GM18873 (cell line): ENCODE measurements at regions not wholly inside any gene's neighbourhood (a gene's known extent, or its start where the extent isn't known, plus 50 kb on each side); places are given as distances from the start of the nearest gene placed in this dataset.
"Not testable (repeated sequence)": the region's sequence is repeated elsewhere in the genome, so short reads cannot be mapped to it uniquely, and the experiment has no call there.

ENCODE experiments used
- ATAC-seq: cut with Tn5 transposase; IDR thresholded peaks from one replicate; pipeline ENCODE4 v1.9.1; 2021; ENCODE audit warnings: mild to moderate bottlenecking, moderate library complexity, moderate number of reproducible peaks; ENCODE audit not compliant: unreplicated experiment, low FRiP score

DNA sequence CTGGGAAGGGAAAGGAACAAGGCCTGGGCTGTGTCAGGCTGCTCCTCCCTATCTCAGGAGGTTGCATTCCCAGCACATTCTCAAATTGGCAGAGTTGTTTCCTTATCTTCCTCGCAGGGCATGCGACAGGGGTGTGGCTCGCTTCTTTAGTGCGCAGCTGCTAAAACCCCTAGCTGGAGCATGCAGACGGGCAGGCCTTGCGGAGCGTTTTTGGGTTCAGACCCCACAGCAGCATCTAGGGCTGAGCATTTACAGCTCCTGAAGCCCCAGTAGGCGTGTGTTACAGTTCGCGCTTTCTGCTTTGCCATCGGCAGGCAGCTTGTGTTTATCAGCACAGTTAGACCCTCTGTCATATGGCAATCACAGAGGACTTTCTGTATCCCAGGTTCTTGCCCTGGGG lies 392.4 kb downstream of the TECRL start:
- no peak for ATAC-seq

DNA sequence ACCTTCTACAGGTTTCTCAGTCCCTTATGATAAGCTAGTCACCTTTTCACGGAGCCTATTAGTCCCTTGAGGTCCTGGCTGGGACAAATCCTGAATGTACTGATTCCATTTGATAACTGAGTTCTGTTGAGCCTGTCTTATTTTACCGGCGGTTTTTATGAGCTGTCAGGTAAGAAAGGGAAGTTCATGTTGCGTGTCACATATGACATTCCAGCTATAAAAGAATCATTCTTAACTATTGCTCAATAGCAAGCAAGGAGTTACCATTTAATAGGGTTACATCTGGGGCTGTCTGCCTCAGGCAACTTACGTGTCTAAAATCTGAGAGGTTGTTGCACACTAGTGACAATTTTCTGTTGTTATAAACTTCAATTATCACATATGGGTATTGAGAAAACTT lies 394.6 kb downstream of the TECRL start:
- ATAC-seq = no peak

DNA sequence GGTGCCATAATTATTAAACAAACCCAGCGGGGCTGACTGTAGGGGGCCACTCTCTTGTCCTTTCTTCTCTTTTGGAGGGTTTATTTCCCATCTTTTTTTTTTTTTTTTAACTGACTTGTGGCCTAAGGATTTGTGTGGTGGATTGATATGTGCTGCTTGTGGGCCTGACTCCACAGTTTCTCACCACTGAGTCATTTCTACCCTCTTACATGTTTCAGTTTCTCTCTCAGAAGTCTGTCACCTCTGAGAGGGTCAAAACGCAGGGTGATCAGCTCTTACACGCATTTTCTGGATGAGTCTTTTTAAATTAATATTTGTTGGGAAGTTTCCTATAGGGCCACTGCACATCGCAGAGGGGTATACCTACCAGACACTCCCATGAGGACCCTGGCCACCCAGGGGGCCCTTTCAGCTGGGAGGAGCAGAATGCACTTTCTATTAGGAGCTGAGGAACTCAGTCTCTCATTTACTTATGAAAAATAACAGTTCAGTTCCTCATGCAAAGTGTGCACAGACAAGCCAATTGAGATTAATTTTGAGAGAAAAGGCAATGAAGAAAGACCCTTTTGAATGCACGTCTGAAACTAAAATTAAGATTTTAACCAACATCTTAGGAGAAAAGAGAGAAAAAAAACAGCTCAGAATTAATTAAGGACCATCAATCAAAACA lies 407.9 kb downstream of the TECRL start:
- peak; percentile 79 for ATAC-seq

DNA sequence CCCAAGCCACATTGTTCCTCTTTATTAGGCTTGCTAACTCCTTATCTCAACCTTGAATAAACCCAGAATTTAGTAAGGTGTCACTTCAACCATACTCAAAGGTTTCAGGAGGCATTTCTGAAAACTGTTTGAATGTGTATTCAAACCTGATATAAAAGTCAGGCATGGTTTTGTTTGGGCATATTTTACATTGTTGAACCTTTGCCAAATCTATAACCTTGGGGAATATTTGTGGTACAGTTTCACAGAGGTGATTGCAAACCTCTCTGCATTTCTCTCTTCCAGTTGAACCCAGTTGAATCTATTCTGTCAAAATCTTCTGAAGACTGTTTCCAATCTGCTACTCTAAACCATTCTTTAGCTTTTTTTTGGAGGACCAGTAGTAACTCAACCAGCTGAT lies 409.0 kb downstream of the TECRL start:
- ATAC-seq = no peak

DNA sequence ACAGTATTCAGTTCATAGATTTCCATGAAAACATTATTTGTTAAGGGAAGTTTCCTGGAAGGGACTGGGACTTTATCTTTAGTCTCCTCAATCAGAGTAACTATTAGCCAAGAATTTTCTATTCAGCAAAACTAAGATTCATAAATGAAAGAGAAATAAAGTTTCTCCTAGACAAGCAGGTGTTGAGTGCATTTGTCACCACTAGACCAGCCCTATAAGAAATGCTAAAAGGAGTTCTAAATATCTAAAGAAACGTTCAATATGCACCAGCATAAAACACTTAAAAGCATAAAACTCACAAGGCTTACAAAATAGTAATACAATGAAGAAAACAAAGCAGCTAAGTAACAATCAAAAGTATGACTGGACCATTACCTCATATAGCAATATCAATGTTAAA lies 423.0 kb downstream of the TECRL start:
- ATAC-seq = no peak

DNA sequence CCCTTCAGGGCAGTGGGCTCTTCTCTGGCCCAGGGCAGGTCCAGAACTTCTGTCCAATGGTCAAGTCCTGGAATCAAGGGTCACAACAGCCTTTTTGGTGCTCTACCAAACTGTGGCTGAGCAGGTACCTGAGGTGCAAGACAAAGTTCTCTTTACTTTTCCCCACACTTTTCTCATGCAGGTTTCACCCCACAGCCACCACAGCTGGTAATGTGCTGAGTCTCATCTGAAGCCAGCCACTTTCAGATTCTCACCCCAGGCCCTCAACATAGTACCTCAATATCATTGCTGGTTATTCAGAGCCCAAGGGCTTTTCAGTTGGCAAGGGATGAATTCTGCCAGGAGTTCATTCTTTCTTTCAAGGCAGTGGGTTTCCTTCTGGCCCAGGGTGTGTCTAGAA lies 426.0 kb downstream of the TECRL start:
- no peak for ATAC-seq

DNA sequence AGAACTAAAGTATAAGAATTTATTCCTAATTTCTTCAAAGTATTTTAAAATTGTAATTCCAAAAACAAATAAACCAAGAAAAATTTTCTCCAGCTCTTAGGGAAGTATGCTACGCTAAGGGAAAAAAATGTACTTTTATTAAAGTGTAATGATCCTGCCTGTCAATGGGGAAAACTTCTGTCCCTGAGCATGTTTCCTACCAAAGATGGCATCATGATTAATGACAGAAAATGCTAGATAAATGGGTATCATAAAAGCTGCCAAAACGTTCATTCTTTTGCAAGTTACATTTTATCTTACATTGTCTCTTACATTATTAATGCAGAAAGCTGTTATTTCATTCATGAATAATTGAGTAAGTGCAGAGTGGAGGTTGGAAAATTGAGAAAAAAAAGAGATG lies 443.4 kb downstream of the TECRL start:
- ATAC-seq = no peak

DNA sequence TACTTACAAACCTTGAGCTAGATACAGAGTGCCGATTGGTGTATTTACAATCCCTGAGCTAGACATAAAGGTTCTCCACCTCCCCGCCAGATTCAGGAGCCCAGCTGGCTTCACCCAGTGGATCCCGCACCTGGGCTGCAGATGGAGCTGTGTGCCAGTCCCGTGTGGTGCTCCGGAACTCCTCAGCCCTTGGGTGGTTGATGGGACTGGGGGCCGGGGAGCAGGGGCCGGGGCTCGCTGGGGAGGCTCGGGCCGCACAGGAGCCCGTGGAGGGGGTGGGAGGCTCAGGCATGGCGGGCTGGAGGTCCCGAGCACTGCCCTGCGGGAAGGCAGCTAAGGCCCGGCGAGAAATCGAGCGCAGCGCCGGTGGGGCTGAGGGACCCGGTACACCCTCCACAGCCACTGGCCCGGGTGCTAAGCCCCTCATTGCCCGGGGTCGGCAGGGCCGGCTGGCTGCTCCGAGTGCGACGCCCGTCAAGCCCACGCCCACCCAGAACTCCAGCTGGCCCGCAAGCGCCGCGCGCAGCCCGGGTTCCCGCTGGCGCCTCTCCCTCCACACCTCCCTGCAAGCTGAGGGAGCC lies 466.5 kb downstream of the TECRL start:
- ATAC-seq = not testable (repeated sequence)

DNA sequence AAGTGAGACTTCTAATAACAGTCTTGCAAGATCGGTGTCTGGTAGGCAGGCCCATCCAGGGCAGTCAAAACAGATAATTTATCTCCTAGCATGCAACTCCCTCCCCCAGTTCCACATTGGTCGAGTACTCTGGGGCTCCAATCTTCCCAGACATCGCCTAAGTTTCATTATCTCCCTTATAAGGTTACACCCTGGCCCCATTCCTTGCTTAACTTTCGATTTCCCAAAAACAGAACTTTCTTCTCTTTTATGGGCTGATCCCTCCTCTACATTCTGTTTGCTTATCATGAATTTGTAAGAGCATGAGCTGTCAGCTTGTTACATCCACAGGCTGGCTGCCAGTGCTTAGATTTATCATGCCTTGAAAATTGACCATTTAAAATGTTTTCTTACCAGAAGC lies 471.3 kb downstream of the TECRL start:
- no peak for ATAC-seq

DNA sequence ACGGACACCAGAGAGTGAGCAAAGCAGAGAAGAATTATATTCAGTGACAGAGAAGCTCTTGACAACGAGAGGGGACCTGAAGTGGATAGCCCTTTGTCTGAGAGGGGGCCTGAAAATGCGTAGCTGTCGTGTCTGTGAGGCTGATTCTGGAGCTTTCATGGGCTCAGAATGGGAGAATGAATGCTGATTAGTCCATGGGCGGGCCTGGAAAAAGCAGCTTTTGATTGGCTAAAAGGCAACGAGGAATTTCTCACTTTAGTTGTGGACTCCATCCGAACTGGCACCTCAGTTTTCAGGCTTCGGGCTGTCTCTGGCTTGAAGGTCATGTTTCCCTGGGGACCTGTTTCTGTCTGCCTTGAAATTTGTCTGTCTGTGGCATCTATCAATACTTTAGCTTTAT lies 487.1 kb downstream of the TECRL start:
- no peak for ATAC-seq

DNA sequence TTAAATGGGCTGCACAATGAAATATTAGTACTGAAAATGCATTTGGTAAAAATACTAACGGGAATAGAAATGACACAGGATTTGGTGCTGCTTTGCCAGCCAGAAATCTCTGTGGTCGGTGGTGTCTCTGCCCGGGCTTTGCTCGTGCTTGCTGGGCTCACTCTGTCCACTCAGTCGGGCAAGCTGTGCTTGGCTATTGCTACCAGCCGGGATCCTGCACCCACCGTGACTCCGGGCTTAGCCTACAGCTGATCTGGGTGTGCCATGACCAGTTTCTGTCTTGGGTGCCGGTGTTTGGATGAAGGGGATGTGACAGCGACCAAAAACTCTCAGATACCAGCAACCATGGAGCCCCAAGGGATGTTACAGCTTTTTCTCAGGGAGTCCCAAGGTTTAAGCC lies 487.7 kb downstream of the TECRL start:
- no peak for ATAC-seq

DNA sequence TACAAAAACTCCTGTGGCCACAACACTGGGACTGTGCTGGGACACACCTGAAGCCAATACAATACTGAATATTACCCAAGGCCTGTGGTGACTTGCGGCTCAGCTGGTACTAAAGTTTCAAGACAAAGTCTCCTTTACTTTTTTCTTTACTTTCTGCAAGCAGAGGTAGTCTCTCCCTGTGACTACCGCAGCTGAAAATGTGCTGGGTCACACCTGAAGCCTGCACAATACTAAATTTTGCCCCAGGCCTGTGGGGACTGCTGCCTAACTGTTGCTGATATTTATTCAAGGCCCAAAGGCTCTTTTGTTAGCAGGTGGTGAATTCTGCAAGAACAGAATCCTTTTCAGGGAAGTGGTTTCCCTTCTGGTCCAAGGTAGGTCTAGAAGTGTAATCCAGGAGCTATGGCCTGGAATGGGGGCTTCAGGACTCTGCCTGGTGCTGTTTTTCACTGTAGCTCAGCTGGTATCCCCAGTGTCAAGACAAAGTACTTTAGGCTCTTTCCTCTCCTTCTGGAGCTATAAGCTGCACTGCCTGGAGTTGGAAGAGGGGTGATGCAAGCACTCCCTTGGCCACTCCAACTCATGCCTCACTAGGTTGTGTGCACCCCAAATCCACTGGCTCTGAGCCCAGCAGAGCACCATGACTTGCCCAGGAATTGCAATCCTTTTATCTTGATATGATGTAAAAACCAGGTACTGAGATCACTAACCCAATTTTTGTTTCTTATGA lies 489.4 kb downstream of the TECRL start:
- no peak for ATAC-seq

DNA sequence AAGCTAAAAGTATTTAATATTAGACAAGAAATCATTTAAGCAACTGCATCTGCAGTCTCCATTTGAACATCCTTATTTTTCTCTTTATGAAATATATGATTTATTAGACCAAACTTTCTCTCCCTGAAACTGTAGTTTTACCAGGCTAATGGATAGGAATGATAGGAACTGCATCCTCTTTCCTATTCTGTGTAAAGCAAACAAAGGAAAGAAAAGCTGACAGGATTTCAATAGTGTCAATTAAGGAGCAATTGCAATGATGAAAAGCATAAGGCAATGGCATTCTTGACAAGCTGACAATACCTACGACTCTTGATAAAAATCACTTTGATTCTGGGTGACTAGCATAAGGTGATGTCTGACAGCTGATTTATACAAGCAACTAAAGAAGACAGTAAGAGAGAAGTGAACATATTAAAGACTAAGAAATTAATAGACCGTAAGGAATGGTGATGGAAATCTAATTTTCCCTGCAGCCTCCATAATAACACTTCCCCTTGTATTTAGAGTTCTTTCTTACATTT lies 502.5 kb downstream of the TECRL start:
- no peak for ATAC-seq

DNA sequence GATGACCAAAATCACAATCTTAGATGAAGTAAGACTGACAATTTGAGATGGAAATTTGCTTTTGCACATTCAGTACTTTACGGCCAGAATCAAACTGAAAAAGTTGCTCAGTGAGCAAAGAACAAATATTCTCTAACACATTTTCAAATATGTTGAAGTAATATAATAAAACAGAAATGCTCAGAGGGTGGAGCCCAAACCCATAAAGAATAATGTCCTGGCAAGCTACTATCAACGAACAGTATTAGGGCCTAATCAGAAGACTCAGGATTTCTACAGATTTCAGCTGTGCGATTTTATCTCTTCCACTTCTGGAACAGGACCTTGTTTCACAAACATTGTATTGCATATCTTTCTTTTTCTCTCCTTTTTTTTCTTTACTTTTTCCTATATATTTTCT lies 505.0 kb downstream of the TECRL start:
- ATAC-seq = no peak

DNA sequence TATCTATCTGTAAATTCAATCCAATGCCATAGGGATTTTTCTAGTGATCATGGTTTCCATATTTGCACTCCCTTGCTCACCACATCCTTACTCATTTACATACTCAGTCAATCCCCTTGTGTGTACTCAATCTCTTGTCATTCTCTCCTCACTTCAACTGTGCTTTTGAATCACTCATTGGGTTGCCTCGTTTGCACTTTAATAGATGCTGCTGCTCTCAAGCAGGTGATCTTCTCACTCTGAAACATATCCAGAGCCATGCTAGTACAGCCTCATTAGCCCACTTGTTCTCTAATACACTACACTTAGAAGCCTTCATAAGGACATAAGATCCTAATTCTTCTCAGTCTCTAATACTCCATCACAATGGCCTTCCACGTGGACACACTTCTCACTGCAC lies 507.9 kb downstream of the TECRL start:
- no peak for ATAC-seq

DNA sequence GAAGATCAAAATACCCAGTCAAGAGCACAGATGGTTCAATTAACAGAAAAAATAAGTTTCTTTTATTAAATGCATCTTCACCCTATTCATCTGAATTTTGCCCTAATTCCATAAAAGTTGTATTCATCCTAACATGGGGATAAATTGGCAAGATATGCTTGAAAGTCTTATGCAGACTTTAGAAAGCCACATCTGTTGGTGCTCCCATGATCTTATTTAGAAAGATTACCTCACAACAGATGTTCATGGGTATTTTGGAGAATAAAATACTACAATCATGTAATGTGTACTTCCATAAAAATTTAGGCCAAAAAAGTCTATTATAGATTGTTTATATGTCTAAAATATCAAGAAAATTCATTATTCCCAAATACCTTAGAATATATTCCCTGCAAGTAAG lies 510.3 kb downstream of the TECRL start:
- no peak for ATAC-seq

DNA sequence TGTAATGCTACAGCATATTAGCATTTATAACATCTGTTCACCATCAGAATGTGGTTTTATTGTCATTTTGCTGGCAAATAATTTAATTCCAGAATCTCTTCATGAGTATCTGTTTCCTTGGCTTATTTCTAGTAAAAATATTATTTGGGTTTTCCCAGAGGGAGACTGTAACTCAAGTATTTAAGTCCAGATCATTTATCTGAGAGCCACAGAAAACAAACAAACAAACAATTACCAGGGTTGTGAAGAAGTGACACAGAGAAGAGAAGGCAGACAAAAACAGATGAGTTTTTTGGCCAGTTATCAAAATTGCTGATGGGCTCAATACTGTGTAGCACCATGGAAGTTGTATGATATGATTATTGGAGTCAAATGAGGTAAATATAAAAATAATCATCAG lies 515.1 kb downstream of the TECRL start:
- no peak for ATAC-seq

DNA sequence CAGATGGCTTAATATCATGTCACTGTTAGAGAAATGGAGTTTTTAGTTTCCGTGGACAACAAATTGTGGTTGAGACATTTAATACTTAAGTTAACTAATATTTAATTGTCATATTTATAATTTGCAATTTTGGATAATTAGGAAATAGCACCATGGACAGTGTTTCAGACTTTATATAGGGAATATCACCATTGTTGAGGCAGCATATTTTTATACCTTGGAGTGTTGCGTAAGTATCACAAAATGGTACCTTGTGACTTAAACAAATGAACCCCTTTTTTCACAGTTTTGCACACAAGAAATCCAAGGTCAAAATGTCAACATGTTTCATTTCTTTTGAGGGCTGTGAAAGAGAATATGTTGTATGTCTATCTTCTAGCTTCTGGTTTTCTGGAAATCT lies 539.9 kb downstream of the TECRL start:
- no peak for ATAC-seq

DNA sequence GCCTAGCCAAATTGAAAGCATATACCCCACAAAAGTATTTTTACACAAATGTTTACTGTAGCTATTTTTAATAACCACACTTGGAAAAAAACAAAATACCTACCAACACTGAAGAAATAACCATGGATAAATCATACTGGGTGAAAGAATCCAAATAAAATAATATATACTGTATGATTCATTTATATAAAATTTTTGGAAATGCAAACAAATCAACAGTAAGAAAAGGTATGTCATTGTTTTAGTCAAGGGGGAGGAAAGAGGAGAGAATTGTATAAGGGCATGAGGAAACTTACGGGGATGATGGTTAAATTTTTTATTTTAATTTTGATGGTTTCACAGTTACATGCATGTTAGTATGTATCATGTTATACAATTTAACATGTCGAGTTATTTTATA lies 557.8 kb downstream of the TECRL start:
- no peak for ATAC-seq

DNA sequence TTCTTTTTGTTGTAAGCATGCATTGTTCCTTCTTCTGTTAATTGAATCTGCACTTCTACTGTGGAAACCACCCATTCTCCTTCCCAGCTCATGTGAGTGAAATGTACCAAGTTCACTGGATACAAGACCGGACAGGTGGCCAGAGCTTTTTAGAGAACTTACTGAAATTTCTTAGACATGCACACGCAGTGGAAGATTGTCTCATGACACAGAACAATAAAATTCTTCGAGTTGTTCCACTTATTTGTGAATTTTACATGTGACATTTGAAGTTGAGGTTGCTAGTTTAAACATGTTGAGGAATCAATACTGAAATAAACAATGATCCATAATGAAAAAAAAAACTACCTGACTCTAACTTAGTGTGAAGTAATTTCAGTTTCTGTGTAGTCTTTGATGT lies 568.0 kb downstream of the TECRL start:
- ATAC-seq = no peak

DNA sequence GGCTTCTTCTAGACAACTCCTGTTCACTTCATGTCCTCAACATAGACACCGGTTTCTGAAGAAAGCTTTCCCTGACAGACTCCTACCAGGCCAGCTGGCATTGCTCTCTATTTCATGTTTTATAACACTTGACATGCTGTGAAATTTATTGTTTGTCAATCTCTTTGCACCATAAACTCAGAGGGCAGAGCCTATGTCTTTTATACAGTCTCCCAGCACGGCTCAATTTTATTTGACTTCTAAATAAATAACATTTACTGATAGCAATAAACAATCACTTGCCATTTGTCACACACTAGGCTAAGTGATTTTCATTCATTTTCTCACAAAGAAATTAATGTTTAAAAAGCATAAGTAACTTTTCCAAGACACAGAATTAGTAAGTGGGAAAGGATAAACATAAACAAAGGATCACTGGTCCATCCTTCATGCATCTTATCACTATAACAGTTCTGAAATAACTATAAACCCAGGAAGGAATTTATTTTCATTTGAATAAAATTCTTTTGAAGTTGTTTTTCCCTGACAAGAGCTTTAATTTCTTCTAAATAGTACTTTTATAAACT lies 577.6 kb downstream of the TECRL start:
- no peak for ATAC-seq
